ENCODE measurements at regions not wholly inside any gene's neighbourhood (a gene's known extent, or its start where the extent isn't known, plus 50 kb on each side); places are given as distances from the start of the nearest gene placed in this dataset.

- DNase-seq (ENCODE audit: low spot score), result no peak
- TF ChIP-seq, protein P1, sequence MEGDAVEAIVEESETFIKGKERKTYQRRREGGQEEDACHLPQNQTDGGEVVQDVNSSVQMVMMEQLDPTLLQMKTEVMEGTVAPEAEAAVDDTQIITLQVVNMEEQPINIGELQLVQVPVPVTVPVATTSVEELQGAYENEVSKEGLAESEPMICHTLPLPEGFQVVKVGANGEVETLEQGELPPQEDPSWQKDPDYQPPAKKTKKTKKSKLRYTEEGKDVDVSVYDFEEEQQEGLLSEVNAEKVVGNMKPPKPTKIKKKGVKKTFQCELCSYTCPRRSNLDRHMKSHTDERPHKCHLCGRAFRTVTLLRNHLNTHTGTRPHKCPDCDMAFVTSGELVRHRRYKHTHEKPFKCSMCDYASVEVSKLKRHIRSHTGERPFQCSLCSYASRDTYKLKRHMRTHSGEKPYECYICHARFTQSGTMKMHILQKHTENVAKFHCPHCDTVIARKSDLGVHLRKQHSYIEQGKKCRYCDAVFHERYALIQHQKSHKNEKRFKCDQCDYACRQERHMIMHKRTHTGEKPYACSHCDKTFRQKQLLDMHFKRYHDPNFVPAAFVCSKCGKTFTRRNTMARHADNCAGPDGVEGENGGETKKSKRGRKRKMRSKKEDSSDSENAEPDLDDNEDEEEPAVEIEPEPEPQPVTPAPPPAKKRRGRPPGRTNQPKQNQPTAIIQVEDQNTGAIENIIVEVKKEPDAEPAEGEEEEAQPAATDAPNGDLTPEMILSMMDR (IDR thresholded peaks at IDR 0.05), result no peak
- Histone ChIP-seq H3K9me3 (no peaks in the 10 kb centered on the region), H3K4me3 (no peak overlapping the region), H3K4me1 (ENCODE audit: control insufficient read depth in 1 of 2, low read depth in 2 of 2) (no peaks in the 10 kb centered on the region), H3K36me3 (no peaks in the 10 kb centered on the region), H3K27ac (no peak overlapping the region), H3K27me3 (replicated peaks; ENCODE audit: insufficient read depth) (no peaks in the 10 kb centered on the region)
- ATAC-seq (ENCODE audit: insufficient number of reproducible peaks, low FRiP score, low read depth), result no peak
Measured at GRCh38 chr6:170473301-170473717, 79.8 kb downstream of the PSMB1 start.

- Histone ChIP-seq H3K9me3 (no peaks in the 10 kb centered on the region), H3K27me3 (replicated peaks; ENCODE audit: insufficient read depth) (no peaks in the 10 kb centered on the region), H3K36me3 (no peaks in the 10 kb centered on the region), H3K27ac (no peak overlapping the region), H3K4me1 (ENCODE audit: control insufficient read depth in 1 of 2, low read depth in 2 of 2) (no peaks in the 10 kb centered on the region), H3K4me3 (no peak overlapping the region)
- DNase-seq (ENCODE audit: low spot score), result no peak
- TF ChIP-seq, protein P1 (IDR thresholded peaks at IDR 0.05), result no peak
- no peak for ATAC-seq (ENCODE audit: insufficient number of reproducible peaks, low FRiP score, low read depth)
Measured at GRCh38 chr6:170471491-170471890, 81.6 kb downstream of the PSMB1 start.

- Histone ChIP-seq H3K4me3 (no peak overlapping the region), H3K27me3 (replicated peaks; ENCODE audit: insufficient read depth) (no peaks in the 10 kb centered on the region), H3K4me1 (ENCODE audit: control insufficient read depth in 1 of 2, low read depth in 2 of 2) (no peaks in the 10 kb centered on the region), H3K9me3 (no peaks in the 10 kb centered on the region), H3K27ac (no peak overlapping the region), H3K36me3 (no peaks in the 10 kb centered on the region)
- TF ChIP-seq, protein P1 (IDR thresholded peaks at IDR 0.05), result no peak
- no peak for ATAC-seq (ENCODE audit: insufficient number of reproducible peaks, low FRiP score, low read depth)
- DNase-seq (ENCODE audit: low spot score), result no peak
Measured at GRCh38 chr6:170470734-170471133, 82.4 kb downstream of the PSMB1 start.

DNA sequence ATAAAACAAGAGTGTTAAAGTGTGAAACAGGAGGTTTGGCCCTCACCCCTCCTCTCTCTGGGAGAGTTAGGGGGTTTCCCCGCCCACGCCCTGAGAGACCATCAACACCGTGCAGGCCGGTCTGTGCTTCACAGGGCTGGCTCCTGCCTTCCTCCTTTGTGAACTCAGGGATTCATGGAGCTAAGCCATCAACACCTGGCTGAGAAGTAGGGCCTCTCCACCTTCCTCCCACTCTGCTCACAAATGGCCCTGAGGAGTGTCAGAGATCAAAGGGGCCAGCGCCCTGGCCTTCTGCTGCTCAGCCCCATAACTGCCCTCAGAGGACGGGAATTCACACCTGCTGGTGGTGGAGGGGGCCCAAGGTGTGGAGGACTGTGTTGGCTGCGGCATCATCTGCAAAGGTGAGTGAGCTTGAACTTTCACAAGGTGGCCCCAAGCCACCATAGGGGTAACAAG is 88.6 kb downstream of the PSMB1 start:
- no peak overlapping the region for H3K4me3 ChIP-seq
- H3K27ac ChIP-seq, result no peak overlapping the region
- H3K27me3 ChIP-seq (replicated peaks; ENCODE audit: insufficient read depth), result no peaks in the 10 kb centered on the region
- ATAC-seq (ENCODE audit: insufficient number of reproducible peaks, low FRiP score, low read depth), result no peak
- H3K36me3 ChIP-seq, result no peaks in the 10 kb centered on the region
- H3K4me1 ChIP-seq (ENCODE audit: control insufficient read depth in 1 of 2, low read depth in 2 of 2), result no peaks in the 10 kb centered on the region
- no peak for DNase-seq (ENCODE audit: low spot score)
- H3K9me3 ChIP-seq, result no peaks in the 10 kb centered on the region
- TF ChIP-seq, protein P1 (IDR thresholded peaks at IDR 0.05), result no peak

DNA sequence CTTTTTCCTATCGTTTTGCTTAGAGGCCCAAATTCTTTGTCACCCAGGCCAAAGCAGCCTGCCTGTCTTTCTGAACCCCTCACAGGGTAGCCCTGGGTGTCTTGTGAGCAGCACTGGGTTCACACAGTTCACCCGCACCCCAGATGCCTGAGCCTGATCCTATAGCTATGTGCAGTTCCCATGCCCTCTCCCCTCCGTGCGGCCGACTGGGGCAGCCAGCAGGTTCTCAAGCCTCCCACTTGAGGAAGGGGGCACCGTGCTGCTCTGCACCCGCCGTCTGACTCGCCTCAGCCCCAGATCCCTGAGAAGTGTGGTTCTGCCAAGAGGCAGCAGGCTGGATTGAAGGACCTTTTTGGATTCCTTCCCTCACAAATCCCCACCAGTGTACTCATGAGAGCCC is 89.0 kb downstream of the PSMB1 start:
- TF ChIP-seq, protein P1 (IDR thresholded peaks at IDR 0.05), result no peak
- DNase-seq (ENCODE audit: low spot score), result no peak

More for the DNA sequence above, 89.0 kb downstream of the PSMB1 start:
- Histone ChIP-seq H3K36me3 (no peaks in the 10 kb centered on the region), H3K27ac (no peak overlapping the region), H3K4me1 (ENCODE audit: control insufficient read depth in 1 of 2, low read depth in 2 of 2) (no peaks in the 10 kb centered on the region), H3K9me3 (no peaks in the 10 kb centered on the region), H3K4me3 (no peak overlapping the region), H3K27me3 (replicated peaks; ENCODE audit: insufficient read depth) (no peaks in the 10 kb centered on the region)
- no peak for ATAC-seq (ENCODE audit: insufficient number of reproducible peaks, low FRiP score, low read depth)

Measured in thoracic aorta (tissue), 2 donors.